ENCODE measurements at regions not wholly inside any gene's neighbourhood (a gene's known extent, or its start where the extent isn't known, plus 50 kb on each side); places are given as distances from the start of the nearest gene placed in this dataset.

DNA sequence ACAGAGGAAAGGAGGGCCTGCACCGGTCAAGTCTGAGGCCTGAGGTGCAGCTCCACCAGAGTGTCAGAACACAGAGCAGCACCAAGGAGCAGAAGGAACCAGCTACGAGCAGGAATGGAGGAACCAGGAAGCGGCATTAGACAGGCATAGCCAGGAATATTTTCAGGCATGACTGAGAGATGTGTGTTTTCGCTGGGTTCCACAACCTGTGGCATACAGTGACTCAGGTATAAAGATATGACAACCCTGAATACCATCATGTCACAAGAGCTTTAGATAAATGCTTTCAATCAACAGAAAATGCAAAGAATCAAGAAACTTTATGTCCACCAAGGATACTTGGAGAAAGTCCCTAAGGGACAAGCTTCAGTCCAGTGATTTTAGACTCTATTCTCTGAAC lies 189.3 kb upstream of the NRIP1 start:
- no peak overlapping the region for H3K27ac ChIP-seq (replicated peaks; ENCODE audit: low read length)
- no peak overlapping the region for H3K23ac ChIP-seq (ENCODE audit: low read depth, low read length, poor library complexity)
- H2BK12ac ChIP-seq (ENCODE audit: low read length) = no peak overlapping the region
- no peaks in the 10 kb centered on the region for H3K4me1 ChIP-seq (ENCODE audit: control insufficient read depth in 2 of 2, insufficient read depth in 1 of 2, low read depth in 1 of 2, low read length in 2 of 2)
- no peak overlapping the region for H4K8ac ChIP-seq (ENCODE audit: low read depth, low read length)
- no peak overlapping the region for H3K4me3 ChIP-seq (ENCODE audit: low read length in 2 of 2)
- no peak overlapping the region for H2BK15ac ChIP-seq (ENCODE audit: low read length)
- no peak overlapping the region for H2BK5ac ChIP-seq (ENCODE audit: low read length)
- H2BK120ac ChIP-seq (ENCODE audit: low read depth, low read length) = no peak overlapping the region
- no peak overlapping the region for H3K4me2 ChIP-seq (ENCODE audit: insufficient read depth, low read length, poor library complexity, severe bottlenecking)
- H3K79me1 ChIP-seq (ENCODE audit: low read depth, low read length) = no peaks in the 10 kb centered on the region
- no peak overlapping the region for H2AFZ ChIP-seq (ENCODE audit: low read length)
- no peak overlapping the region for H4K91ac ChIP-seq (ENCODE audit: low read depth, low read length, poor library complexity)
- no CpG with 5 or more reads among the region's 4 CpGs for WGBS, 2 donors (ENCODE audit: extremely low coverage in 2 of 2, insufficient read length in 2 of 2, insufficient replicate concordance in 1 of 2)
- H3K27me3 ChIP-seq (ENCODE audit: control insufficient read depth in 3 of 3, insufficient read depth in 3 of 3, low read depth in 1 of 3, low read length in 3 of 3) = no peaks in the 10 kb centered on the region
- H3K9ac ChIP-seq (ENCODE audit: low read depth, low read length, poor library complexity) = no peak overlapping the region
- H2AK5ac ChIP-seq (ENCODE audit: low read depth, low read length) = no peak overlapping the region
- no peaks in the 10 kb centered on the region for H3K9me3 ChIP-seq (replicated peaks in 1 of 2; ENCODE audit: control insufficient read depth in 2 of 2, insufficient read depth in 1 of 2, low read depth in 1 of 2, low read length in 2 of 2)
- no peaks in the 10 kb centered on the region for H3K36me3 ChIP-seq (replicated peaks in 1 of 2; ENCODE audit: control insufficient read depth in 2 of 2, insufficient read depth in 2 of 2, low read length in 2 of 2)
- no peak overlapping the region for H3K14ac ChIP-seq (ENCODE audit: low read length)
- no peak overlapping the region for H3K18ac ChIP-seq (ENCODE audit: low read length)
- H3K4ac ChIP-seq (ENCODE audit: low read length) = no peak overlapping the region
- no peak for DNase-seq (ENCODE audit: low spot score)

DNA sequence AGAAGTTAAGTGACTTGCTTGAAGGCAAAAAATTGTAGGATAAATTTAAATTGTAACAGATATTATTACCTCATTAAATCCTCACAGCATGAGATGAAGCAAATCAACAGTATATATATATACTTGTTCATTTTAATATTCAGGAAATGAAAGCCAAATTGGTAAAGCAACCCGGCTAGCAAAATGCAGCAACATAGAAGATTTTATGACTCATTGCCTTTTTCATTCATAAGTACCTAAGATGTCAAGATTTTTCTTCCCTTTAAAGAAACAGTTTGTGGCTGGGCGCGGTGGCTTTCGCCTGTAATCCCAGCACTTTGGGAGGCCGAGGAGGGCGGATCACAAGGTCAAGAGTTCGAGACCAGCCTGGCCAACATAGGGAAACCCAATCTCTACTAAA lies 190.5 kb upstream of the NRIP1 start:
- no peak overlapping the region for H2AFZ ChIP-seq (ENCODE audit: low read length)
- no peak overlapping the region for H3K23ac ChIP-seq (ENCODE audit: low read depth, low read length, poor library complexity)
- H2BK12ac ChIP-seq (ENCODE audit: low read length) = no peak overlapping the region
- H2BK15ac ChIP-seq (ENCODE audit: low read length) = no peak overlapping the region
- no peaks in the 10 kb centered on the region for H3K79me1 ChIP-seq (ENCODE audit: low read depth, low read length)
- H3K9me3 ChIP-seq (replicated peaks in 1 of 2; ENCODE audit: control insufficient read depth in 2 of 2, insufficient read depth in 1 of 2, low read depth in 1 of 2, low read length in 2 of 2) = no peaks in the 10 kb centered on the region
- H2BK120ac ChIP-seq (ENCODE audit: low read depth, low read length) = no peak overlapping the region
- no peaks in the 10 kb centered on the region for H3K36me3 ChIP-seq (replicated peaks in 1 of 2; ENCODE audit: control insufficient read depth in 2 of 2, insufficient read depth in 2 of 2, low read length in 2 of 2)
- H4K8ac ChIP-seq (ENCODE audit: low read depth, low read length) = no peak overlapping the region
- no peak overlapping the region for H3K14ac ChIP-seq (ENCODE audit: low read length)
- H3K4me2 ChIP-seq (ENCODE audit: insufficient read depth, low read length, poor library complexity, severe bottlenecking) = no peak overlapping the region
- no peak overlapping the region for H3K4ac ChIP-seq (ENCODE audit: low read length)
- WGBS, 2 donors (ENCODE audit: extremely low coverage in 2 of 2, insufficient read length in 2 of 2, insufficient replicate concordance in 1 of 2) = no CpG with 5 or more reads among the region's 7 CpGs
- H2AK5ac ChIP-seq (ENCODE audit: low read depth, low read length) = no peak overlapping the region
- no peaks in the 10 kb centered on the region for H3K4me1 ChIP-seq (ENCODE audit: control insufficient read depth in 2 of 2, insufficient read depth in 1 of 2, low read depth in 1 of 2, low read length in 2 of 2)
- no peak overlapping the region for H3K4me3 ChIP-seq (ENCODE audit: low read length in 2 of 2)
- no peaks in the 10 kb centered on the region for H3K27me3 ChIP-seq (ENCODE audit: control insufficient read depth in 3 of 3, insufficient read depth in 3 of 3, low read depth in 1 of 3, low read length in 3 of 3)
- H3K27ac ChIP-seq (replicated peaks; ENCODE audit: low read length) = no peak overlapping the region
- H2BK5ac ChIP-seq (ENCODE audit: low read length) = no peak overlapping the region
- H4K91ac ChIP-seq (ENCODE audit: low read depth, low read length, poor library complexity) = no peak overlapping the region
- no peak overlapping the region for H3K9ac ChIP-seq (ENCODE audit: low read depth, low read length, poor library complexity)
- no peak overlapping the region for H3K18ac ChIP-seq (ENCODE audit: low read length)
- DNase-seq (ENCODE audit: low spot score) = no peak

DNA sequence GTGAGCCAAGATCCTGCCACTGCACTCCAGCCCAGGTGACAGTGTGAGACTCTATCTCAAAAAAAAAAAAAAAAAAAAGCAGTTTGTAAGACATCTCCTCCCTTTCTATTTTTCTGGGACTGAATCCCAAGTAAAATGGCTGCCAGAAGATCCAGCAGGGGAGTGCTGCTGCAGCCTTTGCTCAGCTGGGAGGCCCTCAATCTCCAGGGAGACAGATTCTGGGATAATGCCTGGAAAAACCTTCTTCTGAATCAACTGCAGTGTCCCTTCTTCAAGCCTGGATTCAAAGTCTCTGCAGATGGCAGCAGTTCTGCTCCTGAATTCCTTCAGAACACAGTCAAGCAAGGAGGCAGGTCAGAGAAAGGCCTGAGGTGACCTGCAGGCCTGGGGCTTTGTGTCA lies 191.0 kb upstream of the NRIP1 start:
- H3K27me3 ChIP-seq (ENCODE audit: control insufficient read depth in 3 of 3, insufficient read depth in 3 of 3, low read depth in 1 of 3, low read length in 3 of 3) = no peaks in the 10 kb centered on the region
- no peaks in the 10 kb centered on the region for H3K4me1 ChIP-seq (ENCODE audit: control insufficient read depth in 2 of 2, insufficient read depth in 1 of 2, low read depth in 1 of 2, low read length in 2 of 2)
- no peak overlapping the region for H3K18ac ChIP-seq (ENCODE audit: low read length)
- no peak overlapping the region for H3K9ac ChIP-seq (ENCODE audit: low read depth, low read length, poor library complexity)
- H3K23ac ChIP-seq (ENCODE audit: low read depth, low read length, poor library complexity) = no peak overlapping the region
- H3K4ac ChIP-seq (ENCODE audit: low read length) = no peak overlapping the region
- no peaks in the 10 kb centered on the region for H3K79me1 ChIP-seq (ENCODE audit: low read depth, low read length)
- H3K4me2 ChIP-seq (ENCODE audit: insufficient read depth, low read length, poor library complexity, severe bottlenecking) = no peak overlapping the region
- H4K91ac ChIP-seq (ENCODE audit: low read depth, low read length, poor library complexity) = no peak overlapping the region
- H3K9me3 ChIP-seq (replicated peaks in 1 of 2; ENCODE audit: control insufficient read depth in 2 of 2, insufficient read depth in 1 of 2, low read depth in 1 of 2, low read length in 2 of 2) = no peaks in the 10 kb centered on the region
- no peak overlapping the region for H2BK15ac ChIP-seq (ENCODE audit: low read length)
- no peak overlapping the region for H2BK5ac ChIP-seq (ENCODE audit: low read length)
- H3K36me3 ChIP-seq (replicated peaks in 1 of 2; ENCODE audit: control insufficient read depth in 2 of 2, insufficient read depth in 2 of 2, low read length in 2 of 2) = no peaks in the 10 kb centered on the region
- H4K8ac ChIP-seq (ENCODE audit: low read depth, low read length) = no peak overlapping the region
- peak overlapping the region; percentile 74 for H2AFZ ChIP-seq (ENCODE audit: low read length)
- no peak overlapping the region for H2BK12ac ChIP-seq (ENCODE audit: low read length)
- H3K14ac ChIP-seq (ENCODE audit: low read length) = no peak overlapping the region
- H3K27ac ChIP-seq (replicated peaks; ENCODE audit: low read length) = no peak overlapping the region
- H2AK5ac ChIP-seq (ENCODE audit: low read depth, low read length) = no peak overlapping the region
- no peak overlapping the region for H3K4me3 ChIP-seq (ENCODE audit: low read length in 2 of 2)
- DNase-seq (ENCODE audit: low spot score) = no peak
- H2BK120ac ChIP-seq (ENCODE audit: low read depth, low read length) = no peak overlapping the region

DNA sequence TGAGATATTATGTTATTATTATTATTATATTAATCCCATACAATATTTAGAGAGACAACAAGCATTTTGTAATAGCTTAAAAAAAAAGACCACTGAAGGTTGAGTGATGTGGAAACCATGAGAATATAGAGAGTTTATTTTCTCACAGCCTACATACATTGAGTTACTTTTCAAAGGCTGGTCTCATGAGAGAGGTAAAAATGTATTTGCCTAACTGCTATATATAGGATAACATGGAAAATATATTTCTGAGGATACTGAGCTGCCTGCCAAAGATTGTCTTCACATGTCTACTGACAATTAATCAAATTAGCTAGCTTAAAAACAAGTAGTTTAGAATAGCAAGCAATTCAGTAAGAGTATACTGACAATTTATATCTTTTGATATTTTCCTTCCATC lies 192.2 kb upstream of the NRIP1 start:
- H3K79me1 ChIP-seq (ENCODE audit: low read depth, low read length) = no peaks in the 10 kb centered on the region
- no peak overlapping the region for H2AK5ac ChIP-seq (ENCODE audit: low read depth, low read length)
- DNase-seq (ENCODE audit: low spot score) = no peak
- no peak overlapping the region for H4K8ac ChIP-seq (ENCODE audit: low read depth, low read length)
- H3K27ac ChIP-seq (replicated peaks; ENCODE audit: low read length) = no peak overlapping the region
- no peaks in the 10 kb centered on the region for H3K4me1 ChIP-seq (ENCODE audit: control insufficient read depth in 2 of 2, insufficient read depth in 1 of 2, low read depth in 1 of 2, low read length in 2 of 2)
- no peak overlapping the region for H3K18ac ChIP-seq (ENCODE audit: low read length)
- no peaks in the 10 kb centered on the region for H3K36me3 ChIP-seq (replicated peaks in 1 of 2; ENCODE audit: control insufficient read depth in 2 of 2, insufficient read depth in 2 of 2, low read length in 2 of 2)
- no peak overlapping the region for H4K91ac ChIP-seq (ENCODE audit: low read depth, low read length, poor library complexity)
- no peak overlapping the region for H3K23ac ChIP-seq (ENCODE audit: low read depth, low read length, poor library complexity)
- H3K9me3 ChIP-seq (replicated peaks in 1 of 2; ENCODE audit: control insufficient read depth in 2 of 2, insufficient read depth in 1 of 2, low read depth in 1 of 2, low read length in 2 of 2) = no peaks in the 10 kb centered on the region
- no peak overlapping the region for H2BK5ac ChIP-seq (ENCODE audit: low read length)
- H2AFZ ChIP-seq (ENCODE audit: low read length) = no peak overlapping the region
- H3K14ac ChIP-seq (ENCODE audit: low read length) = no peak overlapping the region
- no peak overlapping the region for H2BK12ac ChIP-seq (ENCODE audit: low read length)
- no peak overlapping the region for H3K4me2 ChIP-seq (ENCODE audit: insufficient read depth, low read length, poor library complexity, severe bottlenecking)
- no peak overlapping the region for H2BK120ac ChIP-seq (ENCODE audit: low read depth, low read length)
- H3K27me3 ChIP-seq (ENCODE audit: control insufficient read depth in 3 of 3, insufficient read depth in 3 of 3, low read depth in 1 of 3, low read length in 3 of 3) = no peaks in the 10 kb centered on the region
- H3K4ac ChIP-seq (ENCODE audit: low read length) = no peak overlapping the region
- H3K4me3 ChIP-seq (ENCODE audit: low read length in 2 of 2) = no peak overlapping the region
- no peak overlapping the region for H2BK15ac ChIP-seq (ENCODE audit: low read length)
- no peak overlapping the region for H3K9ac ChIP-seq (ENCODE audit: low read depth, low read length, poor library complexity)
